Stimulated activated CD4-positive, alpha-beta T cell treated with anti-CD3 and anti-CD28 coated beads, Interleukin-4, amount 100 ng/mL, for 24 hours (primary cell): ENCODE measurements at regions not wholly inside any gene's neighbourhood (a gene's known extent, or its start where the extent isn't known, plus 50 kb on each side); places are given as distances from the start of the nearest gene placed in this dataset.
"Not testable (repeated sequence)": the region's sequence is repeated elsewhere in the genome, so short reads cannot be mapped to it uniquely, and the experiment has no call there.

Experiments
- DNase-seq: peaks from one replicate; pipeline ENCODE4 v3.0.0-alpha.2; 2020

GRCh38 chr16:79996321-79996720 lies 395.8 kb upstream of the MAF start:
- no peak for DNase-seq

GRCh38 chr16:79995315-79995714 lies 394.8 kb upstream of the MAF start:
- DNase-seq, result no peak

GRCh38 chr16:79994418-79994817 lies 393.9 kb upstream of the MAF start:
- DNase-seq, result no peak

GRCh38 chr16:79993629-79994209 lies 393.2 kb upstream of the MAF start:
- DNase-seq, result no peak

- DNase-seq, result no peak
Observed at GRCh38 chr16:79991969-79992368, 391.4 kb upstream of the MAF start.

GRCh38 chr16:79988721-79989220 lies 388.2 kb upstream of the MAF start:
- DNase-seq, result no peak

GRCh38 chr16:79988089-79988488 lies 387.6 kb upstream of the MAF start:
- no peak for DNase-seq

- DNase-seq, result no peak
Observed at GRCh38 chr16:79986352-79986751, 385.8 kb upstream of the MAF start.

- no peak for DNase-seq
Observed at GRCh38 chr16:79985606-79986005, 385.1 kb upstream of the MAF start.

- DNase-seq, result not testable (repeated sequence)
Observed at GRCh38 chr16:79984149-79984548, 383.6 kb upstream of the MAF start.

GRCh38 chr16:79982862-79983261 lies 382.3 kb upstream of the MAF start:
- DNase-seq, result no peak

GRCh38 chr16:79982361-79982760 lies 381.8 kb upstream of the MAF start:
- DNase-seq, result no peak

- no peak for DNase-seq
Observed at GRCh38 chr16:79981814-79982213, 381.3 kb upstream of the MAF start.

- no peak for DNase-seq
Observed at GRCh38 chr16:79980650-79981521, 380.3 kb upstream of the MAF start.

GRCh38 chr16:79977940-79978836 lies 377.7 kb upstream of the MAF start:
- no peak for DNase-seq

GRCh38 chr16:79973320-79973719 lies 372.8 kb upstream of the MAF start:
- no peak for DNase-seq

- DNase-seq, result no peak
Observed at GRCh38 chr16:79972053-79972704, 371.6 kb upstream of the MAF start.

GRCh38 chr16:79971237-79971572 lies 370.7 kb upstream of the MAF start:
- DNase-seq, result no peak

GRCh38 chr16:79970551-79971236 lies 370.2 kb upstream of the MAF start:
- DNase-seq, result no peak

- no peak for DNase-seq
Observed at GRCh38 chr16:79970087-79970486, 369.6 kb upstream of the MAF start.

- no peak for DNase-seq
Observed at GRCh38 chr16:79969458-79969857, 368.9 kb upstream of the MAF start.

GRCh38 chr16:79966226-79966625 lies 365.7 kb upstream of the MAF start:
- DNase-seq, result no peak
